Esophagus squamous epithelium (tissue), 4 donors: ENCODE measurements at regions not wholly inside any gene's neighbourhood (a gene's known extent, or its start where the extent isn't known, plus 50 kb on each side); places are given as distances from the start of the nearest gene placed in this dataset.

ENCODE experiments used
- POLR2A ChIP-seq, 4 donors: fragments of 450-650 bp; IDR thresholded peaks; one replicate each; pipeline ENCODE4 v1.6.1; 2017; ENCODE audit warnings: antibody characterized with exemption in 4 of 4, mild to moderate bottlenecking in 4 of 4, moderate library complexity in 3 of 4
- TF ChIP-seq, protein P1 (sequence below), 6 experiments: fragments of 450-650 bp in 4 of 6; fragments of 200-600 bp in 2 of 6; sonication (generic) in 2 of 6; IDR thresholded peaks; one replicate each; pipeline ENCODE4 v1.5.1; 2016 to 2019; ENCODE audit warnings: antibody characterized with exemption in 6 of 6, mild to moderate bottlenecking in 4 of 6, moderate library complexity in 4 of 6

DNA sequence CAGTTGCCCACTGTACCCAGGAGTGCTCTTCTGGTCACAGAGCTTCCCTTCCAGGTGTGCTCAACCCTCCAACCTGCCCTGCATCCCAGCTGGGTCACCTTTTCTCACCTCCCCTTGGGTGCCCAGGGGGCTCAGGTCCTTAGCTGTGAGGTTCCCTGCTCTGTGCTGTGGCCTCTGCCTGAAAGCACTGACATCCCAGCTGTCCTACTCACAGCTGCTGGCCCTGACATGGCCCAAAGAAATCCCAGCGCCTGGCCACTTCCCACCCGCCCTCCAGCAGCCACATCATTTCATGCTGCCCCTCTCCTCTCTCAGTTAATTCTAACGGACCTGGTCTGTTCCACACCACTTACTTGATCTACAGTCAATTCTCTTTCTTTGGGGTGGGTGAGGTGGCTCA lies 79.9 kb downstream of the ISG20 start:
- TF ChIP-seq, protein P1, sequence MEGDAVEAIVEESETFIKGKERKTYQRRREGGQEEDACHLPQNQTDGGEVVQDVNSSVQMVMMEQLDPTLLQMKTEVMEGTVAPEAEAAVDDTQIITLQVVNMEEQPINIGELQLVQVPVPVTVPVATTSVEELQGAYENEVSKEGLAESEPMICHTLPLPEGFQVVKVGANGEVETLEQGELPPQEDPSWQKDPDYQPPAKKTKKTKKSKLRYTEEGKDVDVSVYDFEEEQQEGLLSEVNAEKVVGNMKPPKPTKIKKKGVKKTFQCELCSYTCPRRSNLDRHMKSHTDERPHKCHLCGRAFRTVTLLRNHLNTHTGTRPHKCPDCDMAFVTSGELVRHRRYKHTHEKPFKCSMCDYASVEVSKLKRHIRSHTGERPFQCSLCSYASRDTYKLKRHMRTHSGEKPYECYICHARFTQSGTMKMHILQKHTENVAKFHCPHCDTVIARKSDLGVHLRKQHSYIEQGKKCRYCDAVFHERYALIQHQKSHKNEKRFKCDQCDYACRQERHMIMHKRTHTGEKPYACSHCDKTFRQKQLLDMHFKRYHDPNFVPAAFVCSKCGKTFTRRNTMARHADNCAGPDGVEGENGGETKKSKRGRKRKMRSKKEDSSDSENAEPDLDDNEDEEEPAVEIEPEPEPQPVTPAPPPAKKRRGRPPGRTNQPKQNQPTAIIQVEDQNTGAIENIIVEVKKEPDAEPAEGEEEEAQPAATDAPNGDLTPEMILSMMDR (IDR thresholded peaks at IDR 0.05), result no peak
- no peak for TF ChIP-seq POLR2A (IDR thresholded peaks at IDR 0.05)
